HT-29 (cell line): ENCODE measurements at regions not wholly inside any gene's neighbourhood (a gene's known extent, or its start where the extent isn't known, plus 50 kb on each side); places are given as distances from the start of the nearest gene placed in this dataset.

Experiments
- DNase-seq: peaks from one replicate; pipeline ENCODE4 v3.0.0-alpha.2; 2015; ENCODE audit warnings: low spot score

GRCh38 chr2:158732573-158733429 lies 62.3 kb upstream of the DAPL1 start:
- DNase-seq, result no peak

GRCh38 chr2:158733430-158733755 lies 61.7 kb upstream of the DAPL1 start:
- DNase-seq, result no peak

GRCh38 chr2:158734442-158734841 lies 60.7 kb upstream of the DAPL1 start:
- DNase-seq, result no peak

DNA sequence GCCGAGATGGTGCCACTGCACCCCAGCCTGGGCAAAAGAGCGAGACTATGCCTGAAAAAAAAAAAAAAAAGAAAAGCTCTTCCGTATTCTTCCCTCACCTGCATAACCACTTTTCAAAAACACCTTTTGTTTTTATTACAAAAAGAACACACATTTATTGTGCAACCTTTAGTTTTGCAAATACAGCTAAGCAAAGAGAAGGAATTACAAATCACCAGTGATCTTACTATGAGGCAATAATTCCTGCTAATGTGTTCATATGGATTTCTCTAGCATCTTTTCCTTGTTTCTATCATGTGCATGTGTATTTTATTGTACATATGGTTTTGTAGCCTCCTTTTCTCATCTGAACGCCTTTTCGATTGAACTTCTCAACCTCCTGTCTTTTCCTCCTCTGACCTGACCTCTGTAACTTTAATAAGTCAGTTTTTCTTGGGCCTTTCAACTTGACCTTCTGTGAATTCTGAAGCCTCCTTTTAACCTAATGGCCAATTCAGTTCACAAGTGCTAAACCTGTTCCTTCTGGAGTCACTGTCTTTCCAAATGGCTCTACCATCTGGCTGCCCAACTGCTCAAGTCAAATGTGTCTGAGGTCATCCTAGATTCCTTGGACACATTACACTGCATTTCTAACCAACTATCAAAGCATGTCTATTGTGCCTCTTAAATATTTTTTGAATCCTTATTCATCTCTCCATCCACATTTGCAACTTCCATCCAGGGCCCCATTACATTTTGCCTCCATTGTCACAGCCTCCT lies 59.1 kb upstream of the DAPL1 start:
- DNase-seq, result no peak

DNA sequence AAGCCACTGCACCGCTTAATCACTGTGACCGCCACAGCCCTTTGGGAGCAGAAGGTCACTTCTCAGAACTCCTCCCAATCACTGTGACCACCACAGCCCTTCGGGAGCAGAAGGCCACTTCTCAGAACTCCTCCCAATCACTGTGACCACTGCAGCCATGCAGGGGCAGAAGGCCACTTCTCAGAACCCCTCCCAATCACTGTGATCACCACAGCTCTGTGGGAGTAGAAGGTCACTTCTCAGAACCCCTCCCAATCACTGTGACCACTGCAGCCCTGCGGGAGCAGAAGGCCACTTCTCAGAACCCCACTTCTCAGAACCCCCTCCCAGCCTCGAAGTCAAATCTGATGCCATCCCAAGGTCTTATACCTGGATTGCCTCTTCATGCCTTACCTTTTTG lies 56.8 kb upstream of the DAPL1 start:
- DNase-seq, result no peak

DNA sequence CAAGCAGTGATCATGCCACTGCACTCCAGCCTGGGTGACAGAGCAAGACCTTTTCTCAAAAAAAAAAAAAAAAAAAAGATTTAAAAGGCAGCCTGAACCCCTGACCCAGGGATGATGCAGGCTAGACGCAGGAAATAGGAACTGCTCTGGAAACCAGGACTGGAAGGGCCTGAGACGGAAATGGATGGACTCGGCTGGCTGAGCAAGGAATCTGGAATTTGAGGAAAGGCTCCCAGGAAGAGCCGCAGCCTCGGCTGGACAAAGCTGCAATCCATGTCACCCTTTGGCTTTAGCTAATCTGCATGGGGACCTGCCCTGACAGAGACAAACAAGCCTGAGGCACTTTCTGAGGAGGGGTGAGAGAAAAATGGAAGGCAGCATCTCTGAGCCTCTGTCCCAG lies 55.0 kb upstream of the DAPL1 start:
- DNase-seq, result no peak

DNA sequence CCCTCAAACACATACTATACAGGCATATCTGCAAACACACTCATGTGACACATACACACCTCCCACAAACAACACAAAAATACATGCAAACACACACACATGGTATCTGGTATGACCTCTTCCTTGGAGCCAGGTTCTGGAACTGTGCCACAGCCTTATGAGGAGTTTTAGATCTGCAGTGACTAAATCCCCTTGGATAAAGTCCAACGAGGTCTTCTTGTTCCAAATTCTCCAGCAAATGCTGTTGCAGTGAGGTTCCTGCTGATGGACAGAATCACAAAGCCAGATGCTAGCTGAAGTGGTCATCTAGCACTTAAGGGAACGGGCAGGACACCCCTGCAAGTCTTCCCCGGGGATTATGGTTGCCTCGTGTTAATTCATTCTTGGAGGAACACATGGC lies 54.5 kb upstream of the DAPL1 start:
- no peak for DNase-seq

GRCh38 chr2:158741625-158742024 lies 53.5 kb upstream of the DAPL1 start:
- DNase-seq, result no peak

DNA sequence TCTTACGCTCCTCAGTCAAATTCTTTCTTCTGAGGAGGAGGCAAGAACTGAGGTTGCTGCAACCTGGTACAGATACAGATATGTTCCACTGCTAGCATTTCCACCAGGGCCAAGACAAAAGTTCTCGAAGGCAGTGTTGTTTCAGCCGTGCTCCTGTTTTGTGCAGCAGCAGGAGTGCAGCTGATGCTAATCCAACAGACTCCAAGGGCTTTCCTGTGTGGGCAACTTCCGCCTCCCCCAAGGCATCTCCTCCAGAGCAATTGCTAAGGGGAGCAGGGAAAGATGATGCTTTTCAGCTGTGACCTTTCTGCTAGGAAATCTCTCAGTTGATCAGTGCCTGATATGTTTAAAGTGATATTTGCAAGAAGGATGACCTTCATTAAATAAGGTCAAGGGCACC lies 52.6 kb upstream of the DAPL1 start:
- no peak for DNase-seq

- DNase-seq, result no peak
Measured at GRCh38 chr2:158743466-158743865, 51.7 kb upstream of the DAPL1 start.

DNA sequence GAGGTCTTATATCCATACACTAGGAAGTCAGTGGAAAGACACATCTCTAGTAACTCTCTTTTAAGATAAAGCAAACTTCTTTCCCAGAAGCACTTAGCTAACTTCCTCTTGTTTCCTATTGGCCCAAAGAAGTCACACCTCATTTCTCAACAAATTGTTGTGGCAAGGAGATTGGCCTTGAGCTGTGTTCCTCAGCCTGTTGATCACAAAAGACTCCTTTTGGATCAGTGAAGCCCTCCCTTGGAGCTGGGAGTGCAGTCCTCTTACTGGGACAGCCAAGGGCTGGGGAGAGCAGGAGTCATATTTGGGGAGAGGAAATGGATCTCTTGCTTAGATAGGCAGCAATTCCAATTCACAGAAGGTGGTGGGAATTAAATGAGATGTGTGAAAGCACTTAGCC lies 51.2 kb upstream of the DAPL1 start:
- DNase-seq, result no peak

DNA sequence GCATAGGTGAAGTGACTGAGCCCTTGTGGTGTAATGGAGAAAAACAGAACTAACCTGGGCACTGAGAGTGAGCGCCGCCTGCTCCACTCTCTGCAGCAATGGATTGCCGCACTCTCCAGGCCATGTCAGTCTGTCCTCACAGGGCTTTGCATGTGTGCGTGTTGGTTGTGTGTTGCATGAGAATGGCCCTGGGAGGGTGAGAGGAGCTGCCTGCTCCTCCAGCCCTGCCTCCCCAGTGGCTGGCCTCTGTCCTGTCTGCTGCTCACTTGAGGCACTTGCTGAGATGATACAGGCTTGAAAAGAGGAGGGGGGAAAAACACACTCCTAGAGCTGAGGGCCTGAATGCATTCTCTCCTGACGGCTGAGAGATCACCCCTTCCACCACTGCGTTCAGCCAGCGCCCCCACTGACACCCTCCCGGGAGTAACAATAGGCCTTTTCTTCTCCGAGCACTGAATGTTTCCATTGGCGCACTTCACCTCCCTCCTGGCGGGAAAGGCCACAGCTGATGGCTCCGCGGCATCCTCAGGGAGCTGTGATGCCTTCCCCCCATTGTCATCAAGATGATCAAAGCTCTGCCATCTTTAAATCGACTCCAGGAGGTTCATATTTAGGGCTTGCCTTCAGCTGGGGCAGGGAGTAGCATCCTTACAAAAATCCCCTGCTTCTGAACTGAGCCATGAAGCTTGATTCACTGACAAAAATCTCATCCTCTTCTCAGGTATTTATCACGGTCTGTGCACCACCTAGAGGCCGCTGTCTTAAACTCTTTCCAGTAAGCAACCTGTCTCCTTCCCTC lies 49.9 kb upstream of the DAPL1 start:
- peak; percentile 72 for DNase-seq
